GM12878 (cell line): ENCODE measurements at regions not wholly inside any gene's neighbourhood (a gene's known extent, or its start where the extent isn't known, plus 50 kb on each side); places are given as distances from the start of the nearest gene placed in this dataset.

ENCODE experiments used
- ATF7 ChIP-seq: fragments of 450-650 bp; IDR thresholded peaks from 2 replicates; pipeline ENCODE4 v1.6.1; 2016; ENCODE audit warnings: low read depth, mild to moderate bottlenecking
- CHD4 ChIP-seq: fragments of 200-600 bp; sonication (generic); IDR thresholded peaks from 2 replicates; pipeline ENCODE4 v1.6.1; 2016; ENCODE audit warnings: mild to moderate bottlenecking
- CREM ChIP-seq: IDR thresholded peaks from 2 replicates; pipeline ENCODE4 v1.6.1; 2014; ENCODE audit warnings: antibody characterized with exemption, low read depth
- CTCF ChIP-seq, 3 experiments: IDR thresholded peaks in 2 of 3; conservative IDR thresholded peaks in 1 of 3; 2 replicates each; pipeline ENCODE4 v1.5.1; 2011; ENCODE audit warnings: low read depth in 3 of 3, low read length in 3 of 3, mild to moderate bottlenecking in 3 of 3, control low read depth in 2 of 3, moderate library complexity in 2 of 3, inconsistent platforms in 1 of 3, mixed read lengths in 1 of 3; ENCODE audit not compliant: control insufficient read depth in 2 of 3, insufficient read depth in 1 of 3; ENCODE audit errors: extremely low read depth in 1 of 3
- EED ChIP-seq: sonication (generic); IDR thresholded peaks from 2 replicates; pipeline ENCODE4 v1.6.1; 2016; ENCODE audit warnings: antibody characterized with exemption, low read depth
- HSF1 ChIP-seq: fragments of 150-350 bp; IDR thresholded peaks from 2 replicates; pipeline ENCODE4 v1.6.1; 2014; ENCODE audit warnings: mild to moderate bottlenecking, low read depth, low read length
- KLF5 ChIP-seq: fragments of 450-650 bp; IDR thresholded peaks from 2 replicates; pipeline ENCODE4 v1.6.1; 2014; ENCODE audit warnings: mild to moderate bottlenecking; ENCODE audit not compliant: partially characterized antibody
- MLLT1 ChIP-seq: fragments of 450-650 bp; IDR thresholded peaks from 2 replicates; pipeline ENCODE4 v1.6.1; 2016; ENCODE audit warnings: mild to moderate bottlenecking
- NFYA ChIP-seq: IDR thresholded peaks from 2 replicates; pipeline ENCODE4 v1.6.1; 2011; ENCODE audit warnings: low read depth, mild to moderate bottlenecking, low read length, improper control_type of control experiment, borderline replicate concordance
- PML ChIP-seq: IDR thresholded peaks from 2 replicates; pipeline ENCODE4 v1.6.1; 2012; ENCODE audit warnings: low read length, inconsistent platforms
- PRDM15 ChIP-seq: fragments of 450-650 bp; formaldehyde crosslinking; IDR thresholded peaks from 2 replicates; pipeline ENCODE4 v1.4.0; 2020; ENCODE audit warnings: mild to moderate bottlenecking, moderate library complexity
- RAD51 ChIP-seq: fragments of 450-650 bp; IDR thresholded peaks from 2 replicates; pipeline ENCODE4 v1.6.1; 2016; ENCODE audit warnings: moderate library complexity, mild to moderate bottlenecking, inconsistent platforms
- RUNX3 ChIP-seq: IDR thresholded peaks from 2 replicates; pipeline ENCODE4 v1.6.1; 2012; ENCODE audit warnings: low read length, inconsistent platforms
- SMC3 ChIP-seq: IDR thresholded peaks from 2 replicates; pipeline ENCODE4 v1.6.1; 2011; ENCODE audit warnings: low read length, improper control_type of control experiment, borderline replicate concordance
- SREBF1 ChIP-seq: IDR thresholded peaks from 2 replicates; pipeline ENCODE4 v1.6.1; 2012; ENCODE audit warnings: mild to moderate bottlenecking, low read length
- STAT1 ChIP-seq: fragments of 450-650 bp; conservative IDR thresholded peaks from 2 replicates; pipeline ENCODE4 v1.6.1; 2014; ENCODE audit warnings: antibody characterized with exemption, mild to moderate bottlenecking
- ZBTB4 ChIP-seq: fragments of 450-650 bp; formaldehyde crosslinking; IDR thresholded peaks from 2 replicates; pipeline ENCODE4 v1.4.0; 2022; ENCODE audit warnings: mild to moderate bottlenecking, moderate library complexity

GRCh38 chr1:38586993-38587646, 272.5 kb downstream of the RRAGC start (continued):
- TF ChIP-seq CREM (no peak), KLF5 (no peak), ZBTB4 (CRISPR knock-in tag) (no peak), STAT1 (0 out of 2 replicates have a peak, but pooled peaks have one; percentile 24), CHD4 (no peak), ATF7 (no peak), EED (no peak), SREBF1 (no peak), PML (no peak), HSF1 (no peak), RAD51 (no peak), RUNX3 (no peak), SMC3 (peak; percentile 95), NFYA (no peak), MLLT1 (no peak), PRDM15 (CRISPR knock-in tag) (no peak), CTCF (IDR thresholded peaks at IDR 0.05 in 2 of 3, conservative IDR thresholded peaks at IDR 0.05 in 1 of 3; ENCODE audit: control insufficient read depth in 2 of 3, extremely low read depth in 1 of 3, insufficient read depth in 1 of 3, low read depth in 3 of 3, low read length in 3 of 3) (peak; percentile 92 to 99 (median 97))
